ENCODE measurements at regions not wholly inside any gene's neighbourhood (a gene's known extent, or its start where the extent isn't known, plus 50 kb on each side); places are given as distances from the start of the nearest gene placed in this dataset.

- no peaks in the 10 kb centered on the region for H3K9me1 ChIP-seq (ENCODE audit: control insufficient read depth, extremely low read depth, insufficient read depth, low read length)
- no peak overlapping the region for H3K4me2 ChIP-seq (ENCODE audit: control insufficient read depth, extremely low read depth, insufficient read depth, low read depth, low read length)
- no peaks in the 10 kb centered on the region for H4K20me1 ChIP-seq (ENCODE audit: control insufficient read depth, extremely low read depth, insufficient read depth, low read length)
- no peak overlapping the region for H2AFZ ChIP-seq (ENCODE audit: control insufficient read depth, low read length)
- H3K9ac ChIP-seq (ENCODE audit: control insufficient read depth, extremely low read depth, insufficient read depth, low read length): no peak overlapping the region
- DNase-seq (ENCODE audit: low read depth, low spot score) (no peak), FAIRE-seq (no peak)
- H3K27me3 ChIP-seq (ENCODE audit: control insufficient read depth, extremely low read depth, insufficient read depth, low read length): no peaks in the 10 kb centered on the region
- TF ChIP-seq EZH2 (IDR thresholded peaks at IDR 0.05; ENCODE audit: low read length) (no peak), CTCF (optimal IDR thresholded peaks at IDR 0.05 in 1 of 3, IDR thresholded peaks at IDR 0.05 in 1 of 3, conservative IDR thresholded peaks at IDR 0.05 in 1 of 3; ENCODE audit: extremely low read depth in 1 of 3, insufficient read depth in 2 of 3, low read length in 3 of 3) (no peak)
- no peaks in the 10 kb centered on the region for H3K9me3 ChIP-seq (ENCODE audit: control insufficient read depth, low read depth, low read length)
- H3K36me3 ChIP-seq (ENCODE audit: control insufficient read depth in 2 of 2, extremely low read depth in 1 of 2, insufficient read depth in 2 of 2, low read length in 2 of 2): no peaks in the 10 kb centered on the region
- dilution Hi-C loops (cut with MboI; ENCODE audit: extremely low pct_ligation_motif_present, low sequenced_read_pairs): no loop called here
- H3K79me2 ChIP-seq (ENCODE audit: control insufficient read depth, insufficient read depth, low read length): no peaks in the 10 kb centered on the region
- no peaks in the 10 kb centered on the region for H3K4me1 ChIP-seq (ENCODE audit: control insufficient read depth, extremely low read depth, insufficient read depth, low read length)
- H3K4me3 ChIP-seq (ENCODE audit: control insufficient read depth in 2 of 3, extremely low read depth in 1 of 3, insufficient read depth in 2 of 3, low read depth in 1 of 3, low read length in 3 of 3): no peak overlapping the region
- no peak overlapping the region for H3K27ac ChIP-seq (ENCODE audit: control insufficient read depth, insufficient read depth, low read length)
Measured at GRCh38 chr20:22431419-22431818, 153.0 kb downstream of the FOXA2 start.

GRCh38 chr20:22430746-22431168 is 153.6 kb downstream of the FOXA2 start:
- Histone ChIP-seq H3K9me3 (ENCODE audit: control insufficient read depth, low read depth, low read length) (no peaks in the 10 kb centered on the region), H3K4me3 (ENCODE audit: control insufficient read depth in 2 of 3, extremely low read depth in 1 of 3, insufficient read depth in 2 of 3, low read depth in 1 of 3, low read length in 3 of 3) (no peak overlapping the region), H4K20me1 (ENCODE audit: control insufficient read depth, extremely low read depth, insufficient read depth, low read length) (no peaks in the 10 kb centered on the region), H3K79me2 (ENCODE audit: control insufficient read depth, insufficient read depth, low read length) (no peaks in the 10 kb centered on the region), H3K4me2 (ENCODE audit: control insufficient read depth, extremely low read depth, insufficient read depth, low read depth, low read length) (no peak overlapping the region), H3K9ac (ENCODE audit: control insufficient read depth, extremely low read depth, insufficient read depth, low read length) (no peak overlapping the region), H3K36me3 (ENCODE audit: control insufficient read depth in 2 of 2, extremely low read depth in 1 of 2, insufficient read depth in 2 of 2, low read length in 2 of 2) (no peaks in the 10 kb centered on the region), H3K4me1 (ENCODE audit: control insufficient read depth, extremely low read depth, insufficient read depth, low read length) (no peaks in the 10 kb centered on the region), H3K27ac (ENCODE audit: control insufficient read depth, insufficient read depth, low read length) (no peak overlapping the region), H3K9me1 (ENCODE audit: control insufficient read depth, extremely low read depth, insufficient read depth, low read length) (no peaks in the 10 kb centered on the region), H3K27me3 (ENCODE audit: control insufficient read depth, extremely low read depth, insufficient read depth, low read length) (no peaks in the 10 kb centered on the region), H2AFZ (ENCODE audit: control insufficient read depth, low read length) (no peak overlapping the region)
- DNase-seq (ENCODE audit: low read depth, low spot score) (no peak), FAIRE-seq (no peak)
- dilution Hi-C loops (cut with MboI; ENCODE audit: extremely low pct_ligation_motif_present, low sequenced_read_pairs): no loop called here
- TF ChIP-seq EZH2 (IDR thresholded peaks at IDR 0.05; ENCODE audit: low read length) (no peak), CTCF (optimal IDR thresholded peaks at IDR 0.05 in 1 of 3, IDR thresholded peaks at IDR 0.05 in 1 of 3, conservative IDR thresholded peaks at IDR 0.05 in 1 of 3; ENCODE audit: extremely low read depth in 1 of 3, insufficient read depth in 2 of 3, low read length in 3 of 3) (no peak)
